Mesothelial cell of epicardium (in vitro differentiated cells): ENCODE measurements at regions not wholly inside any gene's neighbourhood (a gene's known extent, or its start where the extent isn't known, plus 50 kb on each side); places are given as distances from the start of the nearest gene placed in this dataset.
A peak's percentile ranks its signal among the peaks of the same experiment; 100 is the strongest.

Experiments used
- DNase-seq, 2 experiments: peaks; one replicate each; pipeline ENCODE4 v3.0.0; 2021; ENCODE audit warnings: low spot score in 2 of 2; ENCODE audit not compliant: unreplicated experiment in 2 of 2
- H3K27ac Mint-ChIP-seq: 2 replicates; pipeline ENCODE4 v1.8.0; 2021; ENCODE audit warnings: mixed read lengths
- H3K27me3 Mint-ChIP-seq: 2 replicates; pipeline ENCODE4 v1.8.0; 2021; ENCODE audit warnings: low read depth, mixed read lengths
- H3K36me3 Mint-ChIP-seq: 2 replicates; pipeline ENCODE4 v1.8.0; 2021; ENCODE audit warnings: mixed read lengths
- H3K4me1 Mint-ChIP-seq: 2 replicates; pipeline ENCODE4 v1.8.0; 2021; ENCODE audit warnings: mixed read lengths
- H3K4me3 Mint-ChIP-seq: 2 replicates; pipeline ENCODE4 v1.8.0; 2021; ENCODE audit warnings: mild to moderate bottlenecking, moderate library complexity, mixed read lengths
- H3K9me3 Mint-ChIP-seq: 2 replicates; pipeline ENCODE4 v1.8.0; 2021; ENCODE audit warnings: mixed read lengths
- TF ChIP-seq, protein P1 (sequence below): fragments of 200-600 bp; sonication (generic); IDR thresholded peaks from one replicate; pipeline ENCODE4 v1.5.0; 2021; ENCODE audit warnings: antibody characterized with exemption; ENCODE audit not compliant: unreplicated experiment

DNA sequence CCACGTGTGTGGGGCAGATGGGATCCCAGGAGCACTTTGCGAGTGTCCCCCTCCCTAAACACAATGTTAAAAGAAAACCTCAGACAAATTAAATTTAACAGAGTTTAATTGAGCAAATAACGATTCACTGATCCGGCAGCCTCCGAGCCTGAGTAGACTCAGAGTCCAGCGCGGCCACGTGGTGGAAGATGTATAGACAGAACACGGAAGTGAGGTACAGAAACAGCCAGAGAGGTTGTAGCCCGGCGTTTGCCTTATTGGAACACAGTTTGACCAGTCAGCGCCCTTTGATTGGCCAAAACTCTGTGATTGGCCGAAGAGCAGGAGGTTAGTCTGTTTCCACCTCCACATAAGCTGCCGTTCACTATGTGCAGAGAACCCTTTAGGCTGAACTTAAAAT lies 363.0 kb upstream of the IRX2 start:
- no peaks in the 10 kb centered on the region for H3K36me3 Mint-ChIP-seq
- no peak overlapping the region for H3K27ac Mint-ChIP-seq
- TF ChIP-seq, protein P1, sequence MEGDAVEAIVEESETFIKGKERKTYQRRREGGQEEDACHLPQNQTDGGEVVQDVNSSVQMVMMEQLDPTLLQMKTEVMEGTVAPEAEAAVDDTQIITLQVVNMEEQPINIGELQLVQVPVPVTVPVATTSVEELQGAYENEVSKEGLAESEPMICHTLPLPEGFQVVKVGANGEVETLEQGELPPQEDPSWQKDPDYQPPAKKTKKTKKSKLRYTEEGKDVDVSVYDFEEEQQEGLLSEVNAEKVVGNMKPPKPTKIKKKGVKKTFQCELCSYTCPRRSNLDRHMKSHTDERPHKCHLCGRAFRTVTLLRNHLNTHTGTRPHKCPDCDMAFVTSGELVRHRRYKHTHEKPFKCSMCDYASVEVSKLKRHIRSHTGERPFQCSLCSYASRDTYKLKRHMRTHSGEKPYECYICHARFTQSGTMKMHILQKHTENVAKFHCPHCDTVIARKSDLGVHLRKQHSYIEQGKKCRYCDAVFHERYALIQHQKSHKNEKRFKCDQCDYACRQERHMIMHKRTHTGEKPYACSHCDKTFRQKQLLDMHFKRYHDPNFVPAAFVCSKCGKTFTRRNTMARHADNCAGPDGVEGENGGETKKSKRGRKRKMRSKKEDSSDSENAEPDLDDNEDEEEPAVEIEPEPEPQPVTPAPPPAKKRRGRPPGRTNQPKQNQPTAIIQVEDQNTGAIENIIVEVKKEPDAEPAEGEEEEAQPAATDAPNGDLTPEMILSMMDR: no peak
- no peaks in the 10 kb centered on the region for H3K9me3 Mint-ChIP-seq
- H3K27me3 Mint-ChIP-seq: peaks cover 46% of the 10 kb centered on the region
- peaks cover 29% of the 10 kb centered on the region for H3K4me1 Mint-ChIP-seq
- DNase-seq: no peak
- no peak overlapping the region for H3K4me3 Mint-ChIP-seq

DNA sequence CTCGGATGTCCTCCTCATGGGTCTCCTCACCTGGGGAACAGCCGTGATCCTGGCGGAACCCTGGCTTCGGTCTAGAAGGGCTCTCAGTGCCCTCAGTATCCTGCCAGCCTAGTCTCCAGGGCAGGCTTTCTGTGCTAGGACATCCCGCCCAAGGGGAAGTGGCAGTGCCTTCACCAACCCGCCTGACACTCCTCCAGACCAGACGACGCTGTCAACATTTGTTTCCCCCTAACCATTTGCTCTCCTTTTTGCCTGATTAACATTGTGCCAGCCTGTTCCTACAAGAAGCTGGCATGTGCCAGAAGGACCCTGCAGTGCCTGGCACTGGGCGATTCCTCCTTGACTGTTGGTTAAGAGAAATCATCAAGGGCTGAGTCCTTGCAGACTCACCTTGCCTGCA lies 358.9 kb upstream of the IRX2 start:
- DNase-seq: no peak
- Mint-ChIP-seq H3K9me3 (no peaks in the 10 kb centered on the region), H3K27ac (no peak overlapping the region), H3K4me3 (no peak overlapping the region), H3K27me3 (peaks cover 10% of the 10 kb centered on the region), H3K36me3 (no peaks in the 10 kb centered on the region), H3K4me1 (peaks cover 22% of the 10 kb centered on the region)
- TF ChIP-seq, protein P1: no peak

DNA sequence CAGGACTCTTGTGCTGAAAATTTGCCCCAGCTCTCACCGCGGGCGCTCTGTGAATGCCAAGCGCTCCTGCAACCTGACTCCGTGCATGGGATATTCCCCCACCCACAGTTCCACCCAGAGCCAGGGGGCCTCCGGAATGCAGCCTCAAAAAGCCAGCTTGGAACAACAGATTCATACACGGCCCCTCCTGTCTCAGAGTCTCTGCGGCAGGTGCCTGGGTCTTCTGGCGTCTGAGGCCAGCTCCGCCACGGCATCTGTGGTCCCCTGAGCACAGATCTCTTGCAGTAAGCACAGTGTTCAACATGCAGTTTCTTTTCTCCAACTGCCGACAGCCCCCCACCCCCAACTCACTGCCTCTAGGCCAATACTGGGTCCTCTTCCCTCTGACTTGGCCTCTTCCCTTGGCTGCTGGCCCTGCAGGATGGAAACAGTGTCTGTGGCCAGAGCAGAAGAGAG lies 355.7 kb upstream of the IRX2 start:
- peak overlapping the region; percentile 75 for H3K27ac Mint-ChIP-seq
- no peaks in the 10 kb centered on the region for H3K36me3 Mint-ChIP-seq
- TF ChIP-seq, protein P1: no peak
- DNase-seq: no peak
- H3K27me3 Mint-ChIP-seq: peaks cover 6% of the 10 kb centered on the region
- peaks cover 51% of the 10 kb centered on the region for H3K4me1 Mint-ChIP-seq
- no peak overlapping the region for H3K4me3 Mint-ChIP-seq
- H3K9me3 Mint-ChIP-seq: no peaks in the 10 kb centered on the region

DNA sequence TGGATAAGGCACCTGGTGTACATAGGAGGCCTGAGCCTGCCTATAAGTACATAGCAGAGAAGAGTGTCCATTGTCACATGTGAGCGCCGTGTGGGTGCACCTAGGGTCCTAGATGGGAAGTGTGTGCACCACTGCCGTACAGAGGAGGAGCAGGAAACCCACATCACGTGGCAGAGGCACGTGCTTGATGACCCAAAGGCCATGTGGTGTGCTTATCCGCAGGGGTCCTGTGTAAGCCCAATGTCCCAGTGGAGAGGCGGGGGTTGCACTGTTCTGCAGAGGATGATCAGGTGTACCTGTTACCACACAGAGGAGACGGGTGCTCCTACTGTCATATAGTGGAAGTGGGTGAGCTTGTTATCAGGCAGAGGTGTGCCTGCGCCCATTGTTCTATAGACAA lies 354.1 kb upstream of the IRX2 start:
- DNase-seq: no peak
- no peak overlapping the region for H3K4me3 Mint-ChIP-seq
- peak overlapping the region; percentile 33 for H3K27ac Mint-ChIP-seq
- no peaks in the 10 kb centered on the region for H3K9me3 Mint-ChIP-seq
- H3K4me1 Mint-ChIP-seq: peaks cover 64% of the 10 kb centered on the region
- no peaks in the 10 kb centered on the region for H3K36me3 Mint-ChIP-seq
- TF ChIP-seq, protein P1: no peak
- H3K27me3 Mint-ChIP-seq: peaks cover 16% of the 10 kb centered on the region

DNA sequence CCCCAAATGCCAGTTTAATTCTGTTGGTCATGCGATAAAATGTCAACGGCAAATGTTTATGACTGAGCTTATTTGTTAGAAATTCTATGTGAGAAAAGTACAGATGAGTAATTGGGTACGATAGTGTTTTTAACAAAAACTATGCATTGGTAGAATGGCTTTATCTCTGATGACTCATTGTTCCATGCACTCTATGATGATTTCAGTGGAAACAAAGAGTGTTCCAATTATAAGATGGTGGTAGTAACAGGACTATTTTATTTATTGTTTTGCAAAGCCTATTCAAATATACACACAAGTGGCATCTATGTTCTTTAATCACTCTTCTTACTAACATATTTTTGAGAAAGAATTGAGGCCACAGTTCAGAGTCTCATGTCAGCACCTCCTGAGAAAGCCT lies 353.7 kb upstream of the IRX2 start:
- Mint-ChIP-seq H3K4me3 (no peak overlapping the region), H3K36me3 (no peaks in the 10 kb centered on the region), H3K4me1 (peaks cover 67% of the 10 kb centered on the region), H3K27ac (peak overlapping the region; percentile 33), H3K27me3 (peaks cover 19% of the 10 kb centered on the region), H3K9me3 (no peaks in the 10 kb centered on the region)
- TF ChIP-seq, protein P1: no peak
- no peak for DNase-seq
